Myocyte (in vitro differentiated cells): ENCODE measurements at regions not wholly inside any gene's neighbourhood (a gene's known extent, or its start where the extent isn't known, plus 50 kb on each side); places are given as distances from the start of the nearest gene placed in this dataset.

Source experiments
- DNase-seq: peaks from one replicate; pipeline ENCODE4 v3.0.0-alpha.2; 2012; ENCODE audit warnings: low read depth

DNA sequence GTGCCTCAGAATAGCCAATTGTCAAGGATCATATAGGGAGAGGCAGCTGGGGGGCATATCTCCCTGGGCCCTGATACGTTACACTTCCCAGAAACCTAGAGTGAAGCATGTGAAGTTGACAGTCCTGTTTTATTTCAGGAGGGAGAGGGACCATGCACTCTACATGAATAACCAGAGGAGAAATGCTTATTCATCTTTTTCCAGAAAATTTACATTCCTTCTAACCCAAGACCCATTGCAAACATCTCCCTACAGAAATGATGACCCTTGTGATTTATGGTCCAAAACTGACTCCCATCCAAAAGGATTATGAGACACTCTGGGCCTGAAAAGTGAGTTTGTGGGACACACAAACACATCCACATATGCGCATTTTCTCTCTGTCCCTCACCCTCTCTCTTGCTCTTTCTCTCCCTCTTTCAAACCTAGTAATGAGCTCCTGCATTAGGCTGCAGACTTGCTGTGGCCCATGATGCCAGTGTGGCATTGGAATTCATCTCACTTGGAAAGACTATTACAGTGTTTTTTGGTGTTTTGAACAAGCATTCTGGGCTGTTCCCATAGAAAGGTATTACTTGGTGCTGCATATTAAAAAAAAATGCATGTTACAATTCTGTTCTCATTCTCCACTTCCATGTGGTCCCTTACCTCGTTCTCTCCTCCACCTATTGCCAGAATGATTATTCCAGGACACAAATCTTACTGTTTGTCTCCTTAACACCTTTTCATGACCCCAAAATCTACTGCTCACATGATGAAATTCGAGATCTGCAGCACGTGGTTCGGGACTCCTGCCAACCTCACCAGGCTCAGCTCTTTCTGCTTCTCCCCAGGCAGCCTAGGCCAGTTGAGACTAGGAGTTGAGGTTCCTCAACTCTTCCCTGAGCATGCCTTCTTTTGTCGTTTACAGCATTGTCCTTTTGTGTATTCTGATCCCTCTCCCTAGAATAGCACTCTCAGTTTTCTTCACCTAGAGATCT, 451.3 kb upstream of the KLF4 start:
- DNase-seq, result peak; percentile 13

DNA sequence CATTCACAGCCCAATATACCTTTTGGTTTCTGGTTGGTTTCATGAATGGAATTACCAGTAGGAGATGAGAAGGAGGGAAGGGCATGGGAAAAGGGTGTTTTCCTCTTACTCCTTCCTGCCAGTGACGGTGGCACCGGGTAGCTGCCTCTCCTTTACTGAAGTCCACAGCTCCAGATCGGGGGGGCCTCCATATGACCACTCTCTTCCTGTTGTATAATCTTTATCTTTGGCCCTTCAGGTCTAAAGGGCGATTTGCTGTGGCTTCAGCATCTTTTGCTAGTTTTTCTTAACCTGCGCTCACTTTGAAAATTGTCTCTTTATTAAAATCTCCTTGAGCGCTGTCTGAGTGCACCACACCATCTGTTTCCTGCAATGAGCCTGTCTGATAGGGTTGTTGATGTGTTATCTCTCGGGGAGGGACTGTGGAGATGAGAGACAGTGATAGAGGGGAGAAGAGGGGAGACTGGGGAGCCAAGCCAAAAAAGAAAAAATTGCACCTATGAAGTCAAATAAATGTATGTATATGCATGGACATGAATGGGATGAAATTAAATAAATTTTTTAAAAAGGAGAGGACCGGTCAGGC, 449.3 kb upstream of the KLF4 start:
- DNase-seq, result no peak

DNA sequence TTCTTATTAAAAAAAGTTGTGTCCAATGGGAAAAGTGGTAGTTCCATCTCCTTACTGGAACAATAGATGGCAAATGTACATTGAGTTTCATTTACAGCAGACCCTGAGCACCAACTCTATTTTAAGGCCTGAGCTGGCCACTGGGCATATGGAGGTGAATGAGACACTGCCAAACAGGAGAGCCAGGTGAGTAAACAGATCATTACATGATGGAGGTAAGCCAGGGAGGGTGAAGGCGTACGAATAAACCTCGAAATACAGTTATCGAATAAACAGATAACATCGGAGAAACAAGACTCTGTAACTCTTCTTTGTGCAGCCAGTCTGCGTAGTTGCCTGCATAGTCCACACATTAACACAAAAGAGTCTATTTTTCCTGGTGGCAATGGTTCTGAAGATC, 446.4 kb upstream of the KLF4 start:
- DNase-seq, result no peak

DNA sequence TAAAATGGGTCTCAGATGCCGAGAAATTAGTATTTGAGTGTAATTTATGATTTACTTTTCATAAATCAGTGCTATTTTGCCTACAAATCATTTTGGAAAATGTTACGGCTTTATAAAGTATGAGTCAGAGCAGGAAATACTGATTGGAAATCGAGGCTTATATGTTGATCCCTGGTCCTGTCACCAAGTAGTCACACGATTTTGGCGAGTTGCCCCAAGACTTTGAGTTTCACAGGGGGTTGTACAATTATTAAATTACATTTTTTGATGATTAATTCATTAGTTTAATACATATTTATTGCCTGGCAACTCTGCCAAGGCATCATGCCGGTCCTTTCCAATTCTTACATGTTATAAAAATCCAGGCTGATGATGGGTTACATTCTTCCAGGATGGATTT, 443.9 kb upstream of the KLF4 start:
- DNase-seq, result no peak

DNA sequence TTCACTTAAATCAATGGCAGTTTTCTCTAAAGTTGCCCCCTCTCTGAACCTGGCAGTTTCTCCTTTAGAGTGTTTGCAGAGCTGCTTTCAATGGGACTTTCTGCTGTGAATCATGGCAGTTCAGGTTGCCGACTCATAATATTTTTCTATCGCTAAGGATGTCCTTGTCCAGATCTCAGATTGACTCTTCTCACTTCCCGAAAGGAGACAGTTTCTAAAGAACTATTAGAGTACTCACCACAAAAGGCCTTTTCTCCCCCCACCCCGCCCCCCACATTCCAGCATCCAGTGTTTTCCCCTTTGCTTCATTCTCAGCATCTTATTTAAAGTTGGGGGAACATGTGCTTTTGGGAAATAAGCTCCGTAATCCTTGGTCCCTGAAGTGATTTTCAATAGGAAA, 443.5 kb upstream of the KLF4 start:
- DNase-seq, result no peak

DNA sequence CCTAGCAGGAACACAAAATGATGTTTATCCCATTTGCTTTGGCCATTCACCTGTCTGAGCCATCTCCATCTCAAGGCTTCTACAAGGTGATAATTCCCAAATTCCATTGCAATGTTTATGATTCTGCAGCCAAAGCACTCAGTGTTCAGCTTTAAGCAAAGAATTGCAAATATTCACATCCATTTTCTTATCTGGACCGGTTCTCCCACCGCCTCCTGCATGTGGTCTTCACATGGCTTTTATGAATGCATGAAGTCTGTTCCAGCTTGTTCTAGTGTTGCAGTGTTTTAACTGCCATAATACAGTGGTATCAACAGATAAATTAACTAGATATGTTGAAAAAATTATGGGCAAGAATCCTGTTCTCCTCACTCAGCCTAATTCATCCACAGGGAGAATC, 443.0 kb upstream of the KLF4 start:
- DNase-seq, result no peak

DNA sequence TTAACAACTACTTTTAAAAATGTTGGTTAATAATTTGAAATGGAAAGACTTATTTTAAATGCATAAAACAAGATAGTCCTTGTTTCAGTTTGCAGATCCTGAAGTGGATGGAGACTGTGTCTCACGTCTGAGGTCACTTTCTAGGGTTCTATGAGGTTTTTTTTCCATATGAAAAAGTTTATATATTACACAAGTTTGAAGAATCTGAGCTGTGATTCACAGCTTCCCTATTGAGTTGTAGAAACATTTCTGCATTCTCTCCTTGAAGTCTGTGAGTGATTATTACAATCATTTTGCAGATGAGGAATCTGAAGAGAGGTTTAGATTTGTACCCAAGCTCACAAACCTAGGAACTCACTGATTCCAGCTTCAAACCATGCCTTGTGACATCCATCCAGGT, 442.5 kb upstream of the KLF4 start:
- no peak for DNase-seq

DNA sequence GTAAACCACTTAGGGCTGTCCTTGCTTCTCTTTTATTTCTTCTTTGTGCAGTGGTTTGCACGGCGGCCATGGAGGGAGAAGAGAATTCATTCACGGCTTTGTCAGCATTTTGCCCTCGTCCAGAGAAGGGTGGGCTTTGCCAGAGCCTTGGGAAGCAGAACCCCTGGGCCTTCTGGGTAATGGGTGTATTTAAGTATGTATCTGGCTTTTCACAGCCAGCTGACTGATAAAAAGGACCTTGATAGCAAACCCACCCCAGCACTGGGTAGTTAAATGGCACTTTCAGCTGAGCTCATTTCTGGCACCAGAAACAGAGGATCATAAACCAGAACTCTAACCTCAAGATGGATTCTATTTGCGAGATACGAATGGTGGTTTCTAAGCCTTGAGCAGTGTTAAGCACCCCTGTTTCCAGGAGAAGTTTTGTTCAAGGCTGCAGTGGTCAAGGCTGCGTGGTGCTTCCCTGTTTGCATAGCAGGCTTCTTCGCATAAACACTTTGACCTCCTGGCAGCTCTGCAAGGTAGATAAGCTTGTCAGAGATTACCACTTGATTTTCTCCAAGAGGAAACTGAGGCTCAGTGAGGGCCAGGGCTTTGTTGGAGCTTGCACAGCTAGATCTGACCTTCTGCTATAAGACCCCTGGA, 441.6 kb upstream of the KLF4 start:
- DNase-seq, result no peak

DNA sequence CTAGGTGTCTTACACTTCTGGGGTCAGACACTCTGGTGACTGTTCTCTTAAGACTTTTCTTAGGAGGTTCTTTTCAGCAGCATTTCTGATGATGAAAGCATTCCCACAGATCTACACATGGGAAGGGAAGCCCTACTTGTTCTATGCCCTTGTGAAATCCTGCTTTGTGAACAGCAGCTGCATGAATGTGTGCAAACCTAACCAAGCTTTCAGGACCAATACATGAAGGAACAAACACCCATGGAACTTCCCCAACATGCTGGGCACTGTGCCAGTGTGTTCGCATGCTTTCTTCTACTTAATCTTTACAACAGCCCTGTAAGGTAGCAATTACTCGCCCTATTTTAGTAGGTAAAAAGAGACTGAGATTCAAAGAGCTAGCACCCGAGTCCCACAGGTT, 439.9 kb upstream of the KLF4 start:
- peak; percentile 35 for DNase-seq

DNA sequence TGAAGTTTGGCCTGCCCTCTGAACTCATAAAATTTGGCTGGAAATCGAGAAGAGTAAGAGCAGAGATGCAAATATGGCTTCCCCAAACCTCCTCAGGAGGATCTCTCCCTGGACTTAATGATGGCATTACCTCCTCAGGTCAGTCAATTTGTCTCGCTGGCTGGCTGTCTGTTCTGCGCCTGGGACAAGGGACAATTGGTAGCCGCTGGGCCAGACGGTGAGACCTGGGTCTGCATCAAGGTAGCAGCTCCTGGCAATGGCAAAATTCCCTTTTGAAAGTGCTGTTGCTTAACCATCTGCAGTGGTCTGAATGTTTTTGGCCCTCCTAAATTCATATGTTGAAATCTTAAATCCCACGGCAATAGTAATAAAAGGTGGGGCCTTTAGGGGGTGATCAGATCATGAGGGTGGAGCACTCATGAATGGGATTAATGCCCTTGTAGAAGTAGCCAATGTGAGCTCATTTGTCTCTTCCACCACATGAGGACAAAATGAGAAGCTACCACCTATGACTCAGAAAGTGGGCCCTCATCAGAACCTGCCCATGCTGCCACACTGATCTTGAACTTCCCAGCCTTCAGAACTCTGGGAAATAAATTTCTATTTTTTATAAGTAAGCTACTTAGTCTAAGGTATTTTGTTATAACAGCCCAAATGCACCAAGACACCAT, 439.3 kb upstream of the KLF4 start:
- DNase-seq, result no peak

DNA sequence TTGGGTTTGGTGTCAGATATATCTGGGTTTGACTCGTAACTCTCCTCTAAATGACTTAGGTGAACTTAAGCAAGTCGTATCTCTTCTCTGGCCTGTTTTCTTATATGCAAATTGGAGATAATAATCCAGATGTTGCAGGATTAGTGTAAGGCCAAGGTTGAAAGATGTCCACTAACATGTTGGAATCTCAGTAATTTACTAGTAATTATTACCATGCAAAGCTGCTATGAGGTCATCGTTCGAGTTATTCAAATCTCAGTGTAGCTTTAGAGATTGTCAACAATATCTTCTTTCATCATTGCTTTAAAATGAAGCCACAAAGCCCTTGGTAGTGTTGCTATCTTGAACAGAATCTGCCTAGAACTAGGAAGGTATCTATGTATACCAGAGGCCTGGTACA, 437.7 kb upstream of the KLF4 start:
- DNase-seq, result no peak

DNA sequence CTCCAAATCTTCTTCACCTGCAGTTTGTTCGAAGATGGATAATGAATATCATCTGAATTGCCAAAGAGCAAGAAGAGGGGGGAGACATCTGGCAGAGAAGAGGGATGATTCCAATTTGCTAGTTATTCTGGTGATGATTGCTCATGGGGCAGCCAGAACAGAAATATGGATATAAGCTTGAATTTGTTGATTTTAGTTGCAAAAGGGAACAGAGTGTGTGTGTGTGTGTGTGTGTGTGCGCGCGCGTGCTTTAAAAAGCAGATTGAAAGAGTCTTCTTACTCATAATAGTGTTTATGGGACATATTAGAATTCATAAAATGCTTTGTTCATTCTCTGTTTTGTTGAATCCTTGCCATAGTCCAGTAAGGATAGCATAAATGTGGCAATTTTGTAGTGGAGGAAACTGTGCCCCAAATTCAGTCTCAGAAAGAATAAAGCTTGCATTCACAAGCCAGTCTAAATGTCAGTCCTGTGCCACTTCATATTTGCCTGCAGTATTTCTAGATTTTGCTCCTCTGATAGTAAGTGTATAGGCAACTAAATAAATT, 436.3 kb upstream of the KLF4 start:
- no peak for DNase-seq

DNA sequence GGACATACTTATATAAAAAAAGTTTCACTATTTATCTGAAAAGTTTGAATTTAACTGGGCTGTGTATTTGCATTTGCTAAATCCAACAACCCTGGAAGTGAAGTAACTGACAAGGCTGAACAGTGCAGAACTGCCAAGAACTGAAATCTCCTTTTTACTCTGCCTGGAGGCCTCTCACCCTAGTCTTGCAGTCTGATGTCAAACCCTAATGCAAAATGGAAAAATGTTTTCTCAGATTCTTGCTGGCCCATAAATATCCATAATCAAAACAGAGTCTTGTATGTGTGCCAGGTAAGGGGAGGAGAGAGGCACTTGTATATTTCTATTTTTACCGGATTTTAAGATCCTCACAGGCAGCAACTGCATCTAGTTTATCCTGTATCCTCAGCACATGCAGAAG, 432.7 kb upstream of the KLF4 start:
- no peak for DNase-seq

DNA sequence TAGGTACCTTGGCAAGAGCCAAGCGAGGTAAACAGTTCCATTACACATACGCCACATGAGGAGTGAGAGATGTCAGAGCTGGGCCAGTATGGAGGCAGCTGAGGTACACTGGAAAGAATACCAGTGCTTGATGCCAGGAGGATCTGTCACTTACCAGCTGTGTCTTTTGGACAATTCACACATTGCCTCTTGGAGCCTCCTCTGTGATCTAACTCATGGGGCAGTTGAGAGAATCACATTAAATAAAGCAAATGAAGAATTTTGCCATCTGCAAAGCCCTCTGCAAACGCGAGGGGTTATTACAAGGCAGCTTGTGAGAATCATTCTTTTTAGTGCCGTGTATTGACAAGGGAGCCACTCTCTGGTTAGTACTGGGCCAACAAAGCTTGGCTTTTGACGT, 429.7 kb upstream of the KLF4 start:
- no peak for DNase-seq

DNA sequence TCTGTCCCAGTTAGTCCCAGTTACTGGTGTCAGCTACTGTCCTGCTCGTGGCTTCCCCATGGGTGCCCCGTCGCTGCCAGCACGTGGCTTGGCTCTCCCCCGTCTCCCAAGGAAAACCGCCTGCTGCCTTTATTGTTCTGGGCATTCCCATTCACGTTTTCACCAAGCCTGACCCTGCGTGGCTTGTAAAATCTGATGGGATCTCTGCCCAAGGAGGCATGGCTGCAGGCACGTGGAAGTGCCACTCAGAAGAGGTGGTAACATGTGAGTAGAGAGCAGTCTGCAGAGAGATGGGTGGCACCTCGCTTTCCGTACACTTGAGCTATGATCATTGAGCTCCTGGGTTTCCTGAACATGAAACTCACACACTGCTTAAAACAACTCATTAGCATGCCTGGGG, 429.2 kb upstream of the KLF4 start:
- no peak for DNase-seq

DNA sequence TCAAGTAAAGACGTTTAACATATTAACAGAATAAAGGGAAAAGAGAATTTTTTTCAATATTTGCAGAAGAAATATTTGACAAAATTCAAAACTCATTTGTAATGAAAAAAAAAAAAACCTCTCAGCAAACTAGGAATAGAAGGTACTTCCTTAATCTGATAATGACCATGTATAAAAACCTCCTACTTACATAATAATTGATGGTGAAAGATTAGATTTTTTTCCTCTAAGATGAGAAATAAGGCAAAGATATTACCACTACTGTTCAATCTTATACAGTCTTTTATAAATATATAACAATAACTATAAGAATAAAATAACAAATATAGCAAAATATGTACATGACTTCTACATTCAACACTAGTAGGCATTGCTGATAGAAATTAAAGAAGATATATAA, 424.6 kb upstream of the KLF4 start:
- no peak for DNase-seq

DNA sequence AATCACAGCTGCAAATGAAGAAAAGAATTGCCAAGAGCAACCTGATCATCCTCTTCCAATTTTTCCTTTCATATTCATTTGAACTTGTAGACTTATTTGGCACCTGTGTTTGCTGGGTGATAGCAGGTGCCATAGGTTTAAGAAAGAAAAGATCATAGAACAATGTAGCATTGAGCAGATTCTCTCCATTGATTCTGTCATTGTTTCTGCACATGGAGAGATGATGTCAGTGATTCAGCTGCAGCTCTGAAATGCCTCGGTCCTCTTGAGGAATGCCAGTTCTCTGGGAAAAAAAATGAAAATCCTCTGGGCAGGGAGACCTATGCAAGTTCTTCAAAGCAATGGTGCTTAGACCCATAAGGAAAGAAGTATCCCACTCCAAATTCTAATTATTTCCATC, 418.1 kb upstream of the KLF4 start:
- no peak for DNase-seq

DNA sequence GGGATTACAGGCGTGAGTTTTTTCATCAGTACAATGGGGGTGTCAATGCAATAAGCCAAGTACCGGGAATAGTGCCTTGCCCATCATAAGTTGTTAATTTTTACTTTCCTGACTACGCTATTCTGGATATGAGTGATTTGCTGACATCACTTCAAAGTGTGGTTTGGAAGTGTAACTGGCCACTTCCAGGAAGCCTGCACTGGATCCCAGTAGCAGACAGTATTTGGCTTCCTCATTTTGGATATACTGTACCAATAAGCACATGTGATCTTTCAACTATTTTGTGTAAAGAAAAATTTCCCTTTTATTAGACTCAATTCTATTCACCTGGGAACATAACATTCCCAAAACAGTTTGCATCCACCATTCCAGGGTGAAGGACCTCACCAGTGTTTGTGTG, 417.7 kb upstream of the KLF4 start:
- DNase-seq, result no peak

DNA sequence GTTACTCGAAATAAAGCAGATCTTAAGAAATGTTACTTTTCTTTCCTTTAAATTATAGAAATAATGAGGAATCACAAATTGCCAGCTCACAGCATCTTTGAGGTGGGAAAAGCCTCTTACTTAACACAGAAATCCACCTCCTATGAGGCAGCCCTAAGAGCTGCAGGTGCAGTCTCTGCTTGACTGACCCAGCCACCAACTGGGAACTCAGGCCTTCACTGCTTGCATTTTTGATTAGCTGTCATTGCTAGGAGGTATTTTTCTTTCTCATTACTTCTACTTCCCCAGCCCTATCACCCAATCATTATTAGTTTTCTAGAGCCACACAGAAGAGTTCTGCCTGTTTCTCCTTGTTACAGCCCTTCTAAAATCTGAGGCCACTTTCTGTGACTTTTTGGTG, 416.5 kb upstream of the KLF4 start:
- DNase-seq, result no peak

DNA sequence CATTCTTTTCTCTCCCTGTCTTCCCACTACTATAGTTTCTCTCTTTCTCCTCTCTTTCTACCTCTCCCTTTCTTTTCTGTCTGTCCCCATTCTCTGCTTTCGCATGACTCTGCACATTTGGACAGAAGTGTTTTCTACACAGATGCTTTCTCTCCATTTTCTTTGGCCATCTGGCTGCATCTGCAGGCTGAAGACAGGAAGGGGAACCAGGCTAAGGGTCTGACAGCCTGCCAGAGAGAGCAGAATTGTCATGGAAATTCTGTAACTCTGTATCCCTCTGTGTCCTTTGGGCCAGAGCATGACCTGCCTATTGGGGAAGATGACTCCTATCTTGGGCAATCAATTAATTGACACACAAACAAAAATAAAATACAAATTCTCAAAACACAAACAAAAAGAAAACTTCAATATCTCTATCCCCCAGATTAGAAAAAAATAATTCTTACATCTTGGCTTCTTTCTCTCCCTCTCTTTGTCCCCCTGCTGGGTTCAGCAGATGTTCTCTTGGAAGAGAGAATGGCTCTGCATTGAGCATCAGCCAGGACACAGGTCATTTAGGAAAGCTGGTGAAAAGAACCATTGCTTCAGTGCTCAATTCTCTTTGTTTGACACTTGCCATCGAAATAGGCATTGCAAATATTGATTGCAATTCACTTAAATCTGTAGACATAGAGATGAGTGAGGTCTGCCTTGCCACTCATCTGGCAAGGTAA, 415.9 kb upstream of the KLF4 start:
- DNase-seq, result no peak

DNA sequence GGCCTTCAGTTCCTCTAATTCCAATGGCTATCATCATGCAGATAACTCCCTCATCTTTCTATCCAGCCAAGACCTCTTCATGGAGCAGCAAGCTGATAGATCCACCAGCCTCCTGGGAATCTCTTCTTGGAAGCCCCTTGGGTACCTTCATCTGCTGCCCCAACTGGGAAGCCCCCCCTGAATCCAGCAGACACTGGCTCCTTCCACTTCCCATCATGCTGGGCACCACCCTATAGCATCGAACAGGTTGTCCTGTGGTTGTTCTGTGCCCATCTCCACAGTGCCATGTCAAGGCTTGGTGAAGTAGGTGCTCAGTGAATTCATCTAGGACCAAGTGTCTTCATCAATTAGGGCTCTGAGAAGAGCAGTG, 410.4 kb upstream of the KLF4 start:
- no peak for DNase-seq
